WI38 (cell line): ENCODE measurements at regions not wholly inside any gene's neighbourhood (a gene's known extent, or its start where the extent isn't known, plus 50 kb on each side); places are given as distances from the start of the nearest gene placed in this dataset.

Experiments used
- H3K4me3 ChIP-seq: 2 replicates; pipeline ENCODE4 v1.5.1; 2011; ENCODE audit warnings: low read depth, mild to moderate bottlenecking, control low read depth, low read length
- CTCF ChIP-seq: IDR thresholded peaks from 2 replicates; pipeline ENCODE4 v1.5.1; 2012; ENCODE audit warnings: low read depth, mild to moderate bottlenecking, control low read depth, low read length

- TF ChIP-seq CTCF: no peak
- H3K4me3 ChIP-seq: no peak overlapping the region
Observed at GRCh38 chr18:76771192-76771799, 51.1 kb upstream of the ZNF236 start.

GRCh38 chr18:76767954-76768353 is 54.4 kb upstream of the ZNF236 start:
- TF ChIP-seq CTCF: no peak
- H3K4me3 ChIP-seq: no peak overlapping the region

GRCh38 chr18:76766429-76766828 is 55.9 kb upstream of the ZNF236 start:
- no peak for TF ChIP-seq CTCF
- H3K4me3 ChIP-seq: no peak overlapping the region

GRCh38 chr18:76765649-76766048 is 56.7 kb upstream of the ZNF236 start:
- TF ChIP-seq CTCF: no peak
- H3K4me3 ChIP-seq: no peak overlapping the region

- H3K4me3 ChIP-seq: no peak overlapping the region
- TF ChIP-seq CTCF: no peak
Observed at GRCh38 chr18:76764291-76764901, 58.0 kb upstream of the ZNF236 start.

- H3K4me3 ChIP-seq: no peak overlapping the region
- TF ChIP-seq CTCF: no peak
Observed at GRCh38 chr18:76759056-76759455, 63.3 kb upstream of the ZNF236 start.

- H3K4me3 ChIP-seq: no peak overlapping the region
- no peak for TF ChIP-seq CTCF
Observed at GRCh38 chr18:76757925-76758324, 64.4 kb upstream of the ZNF236 start.
